ENCODE measurements at regions not wholly inside any gene's neighbourhood (a gene's known extent, or its start where the extent isn't known, plus 50 kb on each side); places are given as distances from the start of the nearest gene placed in this dataset.

DNA sequence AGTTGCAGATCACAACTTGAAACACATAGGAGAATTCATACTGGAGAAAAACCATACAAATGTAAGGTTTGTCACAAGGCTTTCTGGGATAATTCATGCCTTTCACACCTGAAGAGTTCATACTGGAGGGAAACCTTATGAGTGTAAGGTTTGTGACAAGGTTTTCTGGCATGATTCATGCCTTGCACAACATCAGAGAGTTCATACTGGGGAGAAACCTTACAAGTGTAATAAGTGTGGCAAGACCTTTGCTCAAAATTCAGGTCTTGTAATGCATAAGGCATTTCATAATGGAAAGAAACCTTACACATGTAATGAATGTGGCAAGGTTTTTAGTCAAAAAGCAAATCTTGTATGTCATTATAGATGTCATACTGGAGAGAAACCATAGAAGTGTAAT, 58.8 kb upstream of the ENPEP start:
- TF ChIP-seq, protein P1, sequence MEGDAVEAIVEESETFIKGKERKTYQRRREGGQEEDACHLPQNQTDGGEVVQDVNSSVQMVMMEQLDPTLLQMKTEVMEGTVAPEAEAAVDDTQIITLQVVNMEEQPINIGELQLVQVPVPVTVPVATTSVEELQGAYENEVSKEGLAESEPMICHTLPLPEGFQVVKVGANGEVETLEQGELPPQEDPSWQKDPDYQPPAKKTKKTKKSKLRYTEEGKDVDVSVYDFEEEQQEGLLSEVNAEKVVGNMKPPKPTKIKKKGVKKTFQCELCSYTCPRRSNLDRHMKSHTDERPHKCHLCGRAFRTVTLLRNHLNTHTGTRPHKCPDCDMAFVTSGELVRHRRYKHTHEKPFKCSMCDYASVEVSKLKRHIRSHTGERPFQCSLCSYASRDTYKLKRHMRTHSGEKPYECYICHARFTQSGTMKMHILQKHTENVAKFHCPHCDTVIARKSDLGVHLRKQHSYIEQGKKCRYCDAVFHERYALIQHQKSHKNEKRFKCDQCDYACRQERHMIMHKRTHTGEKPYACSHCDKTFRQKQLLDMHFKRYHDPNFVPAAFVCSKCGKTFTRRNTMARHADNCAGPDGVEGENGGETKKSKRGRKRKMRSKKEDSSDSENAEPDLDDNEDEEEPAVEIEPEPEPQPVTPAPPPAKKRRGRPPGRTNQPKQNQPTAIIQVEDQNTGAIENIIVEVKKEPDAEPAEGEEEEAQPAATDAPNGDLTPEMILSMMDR (IDR thresholded peaks at IDR 0.05; ENCODE audit: insufficient read depth, low read depth, low read length): no peak
- TF ChIP-seq EZH2 (IDR thresholded peaks at IDR 0.05; ENCODE audit: insufficient read depth, low read length): no peak

All from astrocyte (in vitro differentiated cells and primary cell).